HG02885 (cell line): ENCODE measurements at regions not wholly inside any gene's neighbourhood (a gene's known extent, or its start where the extent isn't known, plus 50 kb on each side); places are given as distances from the start of the nearest gene placed in this dataset.

Source experiments
- ATAC-seq: cut with Tn5 transposase; IDR thresholded peaks from one replicate; pipeline ENCODE4 v1.9.1; 2021; ENCODE audit warnings: mild to moderate bottlenecking; ENCODE audit not compliant: unreplicated experiment, poor library complexity

GRCh38 chr5:4093970-4094369 lies 498.3 kb downstream of the IRX1 start:
- no peak for ATAC-seq

DNA sequence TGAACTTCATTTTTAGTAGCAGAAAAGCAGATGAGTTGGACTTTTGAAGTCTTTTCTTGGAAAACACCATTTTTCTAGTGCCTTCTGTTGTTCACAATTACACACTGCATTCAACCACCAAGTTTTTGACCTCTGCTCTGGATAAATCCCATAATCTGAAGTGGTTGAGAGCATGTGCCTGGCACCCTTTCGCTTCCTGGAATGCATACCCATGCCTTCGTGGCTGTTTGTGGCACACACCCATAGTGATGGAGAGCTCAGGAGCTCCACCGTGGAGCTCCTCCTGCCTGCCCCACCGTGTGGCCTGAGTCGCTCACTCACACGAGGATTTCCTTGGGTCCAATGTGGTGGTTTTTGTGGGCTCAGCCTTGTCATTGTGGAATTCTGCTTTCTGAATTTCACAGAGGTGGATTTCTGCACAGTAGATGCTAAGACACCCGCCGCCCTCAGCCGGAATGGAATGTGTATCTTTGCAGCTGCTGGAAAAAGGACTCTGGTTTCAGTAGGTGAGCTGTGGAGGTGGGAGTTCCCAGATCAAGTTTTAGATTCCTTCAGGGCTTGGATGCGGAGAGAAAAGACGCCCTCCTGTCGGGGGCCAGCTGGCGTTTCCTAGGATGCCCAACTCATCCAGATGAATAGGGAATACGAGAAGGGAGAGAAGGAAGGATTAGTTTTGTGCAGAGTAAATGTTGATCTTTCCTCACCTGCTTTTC lies 500.4 kb downstream of the IRX1 start:
- no peak for ATAC-seq

DNA sequence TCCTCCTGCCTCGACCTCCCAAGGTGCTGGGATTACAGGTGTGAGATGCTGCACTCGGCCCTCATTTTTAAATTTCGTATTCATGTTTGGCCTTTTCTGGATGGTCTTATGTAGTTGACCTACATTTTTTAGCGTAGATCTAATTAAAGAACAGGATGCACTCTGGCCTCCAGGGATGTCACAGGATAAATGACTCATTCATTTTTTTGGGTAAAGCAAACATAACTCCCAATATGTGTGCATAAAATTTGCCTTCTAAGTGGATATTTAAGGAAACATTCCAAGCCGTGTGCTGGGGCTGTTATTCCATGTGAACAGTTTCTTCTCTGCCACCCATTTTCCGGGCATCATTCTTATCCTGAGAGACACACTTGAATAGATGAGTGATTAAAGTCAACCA lies 501.6 kb downstream of the IRX1 start:
- no peak for ATAC-seq

GRCh38 chr5:4098226-4098625 lies 502.6 kb downstream of the IRX1 start:
- no peak for ATAC-seq

- ATAC-seq, result no peak
Measured at GRCh38 chr5:4099386-4099785, 503.8 kb downstream of the IRX1 start.

- no peak for ATAC-seq
Measured at GRCh38 chr5:4100739-4101138, 505.1 kb downstream of the IRX1 start.

DNA sequence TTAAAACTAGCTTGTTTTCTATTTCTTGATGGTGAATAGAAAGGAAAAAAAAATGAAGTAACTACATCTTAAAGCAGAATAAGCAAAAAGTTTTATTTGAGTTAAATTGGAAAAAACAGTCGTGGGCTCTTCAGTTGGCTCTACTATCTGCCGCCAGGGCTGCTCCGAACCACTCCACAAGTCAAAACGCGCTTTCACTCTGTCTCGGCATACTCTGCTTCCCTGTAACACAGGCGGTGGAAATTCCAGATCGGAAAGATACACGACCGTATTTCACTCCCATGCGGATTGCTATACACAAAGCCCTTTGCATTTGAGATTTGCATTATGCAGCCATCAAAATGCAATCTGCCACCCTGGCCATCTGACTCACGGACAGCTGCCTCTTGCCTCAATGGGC lies 505.6 kb downstream of the IRX1 start:
- no peak for ATAC-seq

- no peak for ATAC-seq
Measured at GRCh38 chr5:4104831-4105597, 509.4 kb downstream of the IRX1 start.

DNA sequence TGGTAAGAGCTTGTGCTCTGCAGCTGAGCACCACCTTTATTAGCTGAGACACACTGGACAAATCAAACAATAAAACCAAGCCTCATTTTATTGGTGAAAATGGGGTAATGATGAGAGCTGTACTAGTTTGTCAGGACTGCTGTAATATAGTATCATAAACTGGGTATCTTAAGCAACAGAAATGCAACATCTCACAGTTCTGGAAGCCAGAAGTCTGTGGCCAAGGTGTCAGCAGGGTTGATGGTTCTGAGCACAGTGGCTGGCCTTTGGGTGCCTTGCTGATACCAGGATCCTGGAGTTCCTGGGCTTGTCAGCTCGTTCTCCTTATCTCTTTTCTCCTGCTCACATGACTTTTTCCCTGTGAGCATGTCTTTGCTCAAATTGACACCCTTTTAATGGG lies 513.1 kb downstream of the IRX1 start:
- no peak for ATAC-seq

DNA sequence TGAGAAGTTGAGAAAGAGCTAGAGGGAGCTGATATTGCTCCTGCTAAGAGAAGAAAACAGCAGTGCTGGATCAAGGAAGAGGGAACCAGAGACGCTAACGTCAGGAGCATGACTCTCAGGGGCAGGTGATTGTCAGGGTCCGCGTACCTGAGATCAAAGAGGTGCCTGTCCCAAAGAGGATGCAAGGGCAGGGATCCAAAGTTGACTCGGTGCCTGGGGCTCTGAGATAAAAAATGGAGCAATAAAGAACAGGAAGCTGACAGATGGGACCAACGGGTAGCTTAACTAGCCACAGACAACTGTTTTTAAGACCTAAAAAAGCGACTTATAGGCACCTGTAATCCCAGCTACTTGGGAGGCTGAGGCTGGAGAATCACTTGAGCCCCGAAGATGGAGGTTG lies 517.8 kb downstream of the IRX1 start:
- no peak for ATAC-seq

DNA sequence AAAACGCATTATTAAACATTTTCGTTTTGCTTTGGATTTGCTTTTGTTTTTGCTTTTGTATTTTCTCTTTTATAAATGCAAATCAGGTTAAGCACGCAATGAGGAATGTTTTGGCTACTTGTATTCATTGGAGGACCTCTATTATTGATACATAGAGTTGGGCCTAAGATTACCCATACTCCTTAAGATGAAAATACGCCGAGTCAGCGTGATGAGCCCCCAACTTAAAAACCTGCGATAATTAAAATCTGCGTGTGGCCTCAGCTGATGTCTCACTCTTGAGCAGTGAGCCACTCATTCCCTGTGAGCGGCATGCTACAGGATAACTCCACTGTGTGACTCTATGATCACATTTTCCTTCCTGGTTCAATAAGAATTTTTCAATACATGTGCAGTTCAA lies 518.3 kb downstream of the IRX1 start:
- ATAC-seq, result no peak

GRCh38 chr5:4114452-4114851 lies 518.8 kb downstream of the IRX1 start:
- no peak for ATAC-seq

DNA sequence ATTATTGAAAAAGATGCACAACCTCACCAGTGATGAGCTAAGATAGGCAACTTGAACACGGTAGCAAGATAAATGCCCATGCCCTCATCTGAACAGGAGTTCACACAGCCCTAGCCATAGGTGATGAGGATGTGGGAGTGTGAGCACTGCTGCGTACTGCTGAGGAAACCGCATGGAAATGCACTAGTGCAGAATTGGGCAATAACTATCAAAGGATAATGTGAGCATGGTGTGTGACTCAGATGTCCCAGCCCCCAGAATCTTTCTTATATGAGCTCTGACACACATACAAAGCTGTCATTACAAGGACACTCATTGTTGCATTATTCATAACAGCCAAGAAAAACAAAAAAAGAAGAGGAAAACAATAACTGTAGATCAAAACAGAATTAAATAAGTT lies 521.2 kb downstream of the IRX1 start:
- ATAC-seq, result no peak

GRCh38 chr5:4124221-4124970 lies 528.8 kb downstream of the IRX1 start:
- ATAC-seq, result no peak

DNA sequence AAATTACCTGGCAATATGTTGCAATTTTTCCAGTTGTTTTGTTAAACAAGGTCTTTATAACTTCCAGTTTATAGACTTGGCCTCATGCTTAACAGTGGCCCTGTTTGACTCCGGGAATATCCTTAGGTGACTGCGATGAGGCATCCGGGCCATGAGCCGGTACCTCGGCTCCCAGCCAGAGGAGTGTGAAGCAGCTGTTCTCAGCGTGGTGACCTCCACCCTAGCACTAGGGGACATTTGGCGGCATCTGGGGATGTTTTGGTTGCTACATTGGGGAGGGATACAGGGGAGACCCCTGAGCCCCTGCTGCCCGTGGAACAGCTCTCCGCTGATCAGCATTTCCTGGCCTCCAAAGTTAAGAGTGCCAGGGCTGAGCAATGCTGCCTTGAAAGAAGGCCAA lies 533.4 kb downstream of the IRX1 start:
- ATAC-seq, result no peak

DNA sequence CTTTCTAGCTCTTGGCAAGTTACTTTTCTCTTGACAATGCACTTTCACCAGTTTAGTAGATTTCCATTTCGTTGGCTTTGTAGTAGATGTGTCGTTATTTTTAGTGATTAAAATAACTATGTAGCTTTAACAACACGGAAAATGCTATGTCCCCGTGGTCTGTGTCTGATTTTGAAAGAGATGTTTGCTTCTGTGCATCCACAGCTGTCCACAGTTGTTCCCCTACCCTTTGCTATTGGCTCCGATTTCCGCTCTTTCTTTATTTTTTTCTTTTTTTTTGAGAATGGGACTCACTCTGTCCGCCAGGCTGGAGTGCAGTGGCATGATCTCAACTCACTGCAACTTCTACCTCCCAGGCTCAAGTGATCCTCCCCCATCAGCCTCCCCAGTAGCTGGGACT lies 533.9 kb downstream of the IRX1 start:
- ATAC-seq, result no peak

GRCh38 chr5:4130819-4131218 lies 535.2 kb downstream of the IRX1 start:
- ATAC-seq, result no peak

DNA sequence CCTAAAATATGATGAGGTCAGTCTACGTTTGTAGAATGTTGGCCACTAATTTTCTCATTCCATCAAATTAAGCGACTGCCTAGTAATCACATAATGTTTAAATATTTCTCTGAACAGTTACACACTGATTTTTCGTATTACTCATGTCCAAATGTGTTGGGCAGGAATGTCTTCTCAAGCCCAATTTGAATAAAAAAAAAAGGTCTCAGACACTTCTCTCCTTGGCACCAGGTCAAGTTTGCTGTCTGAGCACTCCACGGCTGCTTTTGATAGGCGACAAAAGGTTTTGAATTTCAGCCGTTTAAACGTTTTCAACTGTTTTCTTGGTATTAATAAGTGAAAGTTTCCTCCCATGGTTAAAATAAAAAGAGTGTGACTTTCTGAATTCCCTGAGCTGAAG lies 542.1 kb downstream of the IRX1 start:
- ATAC-seq, result no peak

GRCh38 chr5:4142842-4143241 lies 547.2 kb downstream of the IRX1 start:
- no peak for ATAC-seq

GRCh38 chr5:4144411-4145007 lies 548.9 kb downstream of the IRX1 start:
- no peak for ATAC-seq

DNA sequence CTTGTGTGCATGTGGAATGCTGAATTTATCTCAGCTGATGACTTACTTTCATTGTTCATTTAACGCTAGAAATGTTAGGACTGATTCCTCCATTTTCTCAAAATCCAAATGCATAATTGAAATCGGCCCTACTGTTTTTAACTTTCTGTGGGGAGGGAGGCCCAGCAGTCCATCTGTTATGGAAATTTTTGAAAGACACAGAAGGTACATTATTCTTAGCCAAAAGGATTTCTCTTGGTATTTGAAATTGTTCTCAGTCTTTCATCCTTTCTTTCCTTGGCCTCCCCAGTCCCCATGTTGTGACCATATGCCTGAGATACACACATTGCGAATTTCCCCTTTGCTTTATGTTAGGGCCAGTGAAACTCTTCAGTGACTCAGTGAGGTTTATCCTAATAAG lies 549.9 kb downstream of the IRX1 start:
- ATAC-seq, result no peak
